Chondrocyte (in vitro differentiated cells): ENCODE measurements at regions not wholly inside any gene's neighbourhood (a gene's known extent, or its start where the extent isn't known, plus 50 kb on each side); places are given as distances from the start of the nearest gene placed in this dataset.

Experiments used
- DNase-seq: peaks from one replicate; pipeline ENCODE4 v3.0.0; 2021; ENCODE audit warnings: mixed read lengths, low spot score
- H3K27ac Mint-ChIP-seq: one replicate; pipeline ENCODE4 v1.8.0; 2021; ENCODE audit warnings: mild to moderate bottlenecking, moderate library complexity, mixed read lengths; ENCODE audit not compliant: unreplicated experiment
- H3K27me3 Mint-ChIP-seq: 2 replicates; pipeline ENCODE4 v1.8.0; 2021; ENCODE audit warnings: low read depth, mixed read lengths
- H3K36me3 Mint-ChIP-seq: 2 replicates; pipeline ENCODE4 v1.8.0; 2021; ENCODE audit warnings: low read depth, mixed read lengths
- H3K4me1 Mint-ChIP-seq: 2 replicates; pipeline ENCODE4 v1.8.0; 2021; ENCODE audit warnings: low read depth, mild to moderate bottlenecking, mixed read lengths
- H3K4me3 Mint-ChIP-seq: one replicate; pipeline ENCODE4 v1.8.0; 2021; ENCODE audit warnings: mild to moderate bottlenecking, moderate library complexity, mixed read lengths; ENCODE audit not compliant: unreplicated experiment
- H3K9me3 Mint-ChIP-seq: 2 replicates; pipeline ENCODE4 v1.8.0; 2021; ENCODE audit warnings: low read depth, mixed read lengths
- TF ChIP-seq, protein P1 (sequence below): fragments of 200-600 bp; sonication (generic); IDR thresholded peaks from 2 replicates; pipeline ENCODE4 v1.5.0; 2021; ENCODE audit warnings: antibody characterized with exemption, mild to moderate bottlenecking, moderate library complexity

DNA sequence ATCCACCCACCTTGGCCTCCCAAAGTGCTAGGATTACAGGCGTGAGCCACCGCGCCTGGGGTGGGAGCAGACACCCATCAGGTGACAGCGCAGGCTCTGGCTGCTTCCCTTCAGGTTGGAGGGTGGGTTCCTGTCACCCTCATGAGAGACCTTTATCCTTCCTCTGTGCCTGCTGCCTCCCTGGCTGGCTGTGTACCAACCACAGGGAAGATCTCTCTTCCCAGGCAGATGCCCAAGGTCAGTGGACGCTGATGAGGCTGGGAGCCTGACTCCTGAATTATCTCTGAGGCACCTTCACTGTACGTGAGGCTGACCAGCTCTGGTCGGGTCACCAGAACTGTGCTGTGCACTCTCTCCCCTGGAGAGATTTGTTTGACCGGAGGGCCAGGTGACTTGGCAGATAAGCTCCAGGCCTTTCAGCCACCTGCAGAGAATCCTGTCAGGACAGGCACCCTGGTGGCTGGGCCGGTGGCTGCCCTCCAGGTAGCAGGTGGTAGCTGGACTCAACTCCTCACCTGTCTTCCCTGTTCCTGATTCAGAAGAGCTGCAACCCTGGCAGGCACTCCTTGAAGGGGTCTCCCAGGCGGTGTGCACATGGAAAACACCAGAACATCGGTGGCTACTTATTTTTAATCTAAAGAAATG, 251.9 kb downstream of the GLRX3 start:
- H3K36me3 Mint-ChIP-seq, result peaks cover 2% of the 10 kb centered on the region
- no peaks in the 10 kb centered on the region for H3K4me1 Mint-ChIP-seq
- TF ChIP-seq, protein P1, sequence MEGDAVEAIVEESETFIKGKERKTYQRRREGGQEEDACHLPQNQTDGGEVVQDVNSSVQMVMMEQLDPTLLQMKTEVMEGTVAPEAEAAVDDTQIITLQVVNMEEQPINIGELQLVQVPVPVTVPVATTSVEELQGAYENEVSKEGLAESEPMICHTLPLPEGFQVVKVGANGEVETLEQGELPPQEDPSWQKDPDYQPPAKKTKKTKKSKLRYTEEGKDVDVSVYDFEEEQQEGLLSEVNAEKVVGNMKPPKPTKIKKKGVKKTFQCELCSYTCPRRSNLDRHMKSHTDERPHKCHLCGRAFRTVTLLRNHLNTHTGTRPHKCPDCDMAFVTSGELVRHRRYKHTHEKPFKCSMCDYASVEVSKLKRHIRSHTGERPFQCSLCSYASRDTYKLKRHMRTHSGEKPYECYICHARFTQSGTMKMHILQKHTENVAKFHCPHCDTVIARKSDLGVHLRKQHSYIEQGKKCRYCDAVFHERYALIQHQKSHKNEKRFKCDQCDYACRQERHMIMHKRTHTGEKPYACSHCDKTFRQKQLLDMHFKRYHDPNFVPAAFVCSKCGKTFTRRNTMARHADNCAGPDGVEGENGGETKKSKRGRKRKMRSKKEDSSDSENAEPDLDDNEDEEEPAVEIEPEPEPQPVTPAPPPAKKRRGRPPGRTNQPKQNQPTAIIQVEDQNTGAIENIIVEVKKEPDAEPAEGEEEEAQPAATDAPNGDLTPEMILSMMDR, result no peak
- no peak overlapping the region for H3K4me3 Mint-ChIP-seq
- no peaks in the 10 kb centered on the region for H3K27me3 Mint-ChIP-seq
- H3K27ac Mint-ChIP-seq, result no peak overlapping the region
- peaks cover 80% of the 10 kb centered on the region for H3K9me3 Mint-ChIP-seq
- no peak for DNase-seq

DNA sequence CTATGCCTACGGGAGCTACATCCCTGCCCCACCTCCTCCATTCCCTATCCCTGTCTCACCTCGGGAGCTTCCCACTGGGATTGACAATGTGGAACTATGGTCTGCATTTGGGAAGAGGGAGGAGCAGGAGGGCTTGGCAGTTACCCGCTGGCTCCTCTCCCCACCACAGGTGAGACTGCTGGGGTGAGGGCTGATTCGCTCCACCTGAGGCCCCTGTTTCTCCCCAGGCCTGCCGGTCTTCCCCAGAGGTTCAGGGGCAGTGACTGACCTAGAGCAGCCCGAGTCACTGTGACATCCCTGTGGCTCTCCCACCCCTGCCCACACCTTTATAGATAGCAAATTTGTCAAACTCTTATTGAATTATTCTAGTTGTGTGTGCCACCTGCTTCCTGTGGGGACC, 252.6 kb downstream of the GLRX3 start:
- TF ChIP-seq, protein P1, result no peak
- Mint-ChIP-seq H3K9me3 (peaks cover 80% of the 10 kb centered on the region), H3K4me1 (no peaks in the 10 kb centered on the region), H3K27me3 (no peaks in the 10 kb centered on the region), H3K36me3 (peaks cover 2% of the 10 kb centered on the region), H3K27ac (no peak overlapping the region), H3K4me3 (no peak overlapping the region)
- no peak for DNase-seq

DNA sequence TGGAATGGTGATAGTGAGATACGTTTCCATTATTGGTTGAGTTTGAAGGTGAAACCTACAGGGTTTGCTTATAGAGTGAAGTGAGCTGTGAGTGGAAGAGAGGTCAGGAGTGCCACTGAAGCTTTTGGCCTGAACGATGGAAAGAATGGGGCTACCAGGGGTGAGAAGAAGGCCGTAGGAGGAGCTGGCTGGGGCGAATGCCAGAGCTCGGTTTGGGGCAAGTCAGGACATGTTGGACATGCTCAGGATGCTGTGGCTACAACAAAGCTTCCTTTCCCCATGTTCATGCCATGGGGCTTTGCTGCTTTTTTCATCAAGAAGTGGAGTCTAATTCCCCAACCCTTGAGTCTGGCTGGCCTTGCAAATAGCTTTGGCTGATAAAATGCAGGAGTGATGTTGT, 253.7 kb downstream of the GLRX3 start:
- TF ChIP-seq, protein P1, result no peak
- no peaks in the 10 kb centered on the region for H3K27me3 Mint-ChIP-seq
- H3K36me3 Mint-ChIP-seq, result peaks cover 2% of the 10 kb centered on the region
- peaks cover 79% of the 10 kb centered on the region for H3K9me3 Mint-ChIP-seq
- H3K4me3 Mint-ChIP-seq, result no peak overlapping the region
- H3K27ac Mint-ChIP-seq, result no peak overlapping the region
- no peaks in the 10 kb centered on the region for H3K4me1 Mint-ChIP-seq
- no peak for DNase-seq

DNA sequence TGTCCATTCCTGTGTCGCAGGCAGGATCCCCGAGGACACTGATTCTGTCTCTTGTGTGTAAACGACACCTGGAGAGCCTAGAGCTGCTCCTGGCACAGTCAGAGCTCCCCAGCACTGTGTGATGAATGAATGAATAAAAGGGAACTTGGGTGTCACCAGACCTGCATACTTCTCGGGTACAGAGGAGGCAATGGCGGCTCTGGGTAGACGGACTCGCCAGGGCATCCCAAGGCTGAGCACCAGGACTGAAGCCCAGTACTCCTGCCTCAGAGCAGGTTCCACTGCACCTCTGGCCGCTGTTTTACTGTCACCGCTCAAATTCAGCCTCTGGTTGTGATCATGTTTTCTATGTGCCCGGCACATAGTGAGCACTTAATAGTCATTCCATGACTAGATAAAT, 255.8 kb downstream of the GLRX3 start:
- H3K9me3 Mint-ChIP-seq, result peaks cover 76% of the 10 kb centered on the region
- peaks cover 2% of the 10 kb centered on the region for H3K36me3 Mint-ChIP-seq
- H3K27ac Mint-ChIP-seq, result no peak overlapping the region
- TF ChIP-seq, protein P1, result no peak
- no peaks in the 10 kb centered on the region for H3K27me3 Mint-ChIP-seq
- no peak overlapping the region for H3K4me3 Mint-ChIP-seq
- H3K4me1 Mint-ChIP-seq, result no peaks in the 10 kb centered on the region
- DNase-seq, result no peak

DNA sequence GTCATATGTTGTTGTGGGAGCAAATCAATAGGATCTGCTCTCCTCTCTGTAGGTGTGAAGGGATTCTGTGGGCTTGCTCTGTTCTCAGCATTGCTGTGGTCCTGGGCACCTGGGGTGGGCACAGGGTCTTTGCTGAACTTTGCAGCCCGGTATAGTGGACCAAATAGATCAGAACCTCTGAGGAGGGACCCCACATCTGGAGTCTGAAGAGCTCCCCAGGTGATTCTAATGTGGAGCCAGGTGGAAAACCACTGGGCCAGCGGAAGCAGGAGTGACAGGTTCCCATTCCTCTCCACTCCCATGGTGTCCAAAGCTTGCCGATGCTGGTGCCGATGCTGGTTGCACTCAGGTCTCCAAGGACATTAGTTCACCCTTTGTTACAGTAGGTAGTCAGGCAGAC, 257.2 kb downstream of the GLRX3 start:
- no peak for DNase-seq
- H3K27ac Mint-ChIP-seq, result no peak overlapping the region
- H3K9me3 Mint-ChIP-seq, result peaks cover 79% of the 10 kb centered on the region
- H3K4me3 Mint-ChIP-seq, result no peak overlapping the region
- no peaks in the 10 kb centered on the region for H3K27me3 Mint-ChIP-seq
- TF ChIP-seq, protein P1, result no peak
- H3K36me3 Mint-ChIP-seq, result no peaks in the 10 kb centered on the region
- no peaks in the 10 kb centered on the region for H3K4me1 Mint-ChIP-seq
